PFSK-1 (cell line): ENCODE measurements at regions not wholly inside any gene's neighbourhood (a gene's known extent, or its start where the extent isn't known, plus 50 kb on each side); places are given as distances from the start of the nearest gene placed in this dataset.

Experiments
- FOXP2 ChIP-seq: optimal IDR thresholded peaks from 2 replicates; pipeline ENCODE3; 2011; ENCODE audit warnings: borderline replicate concordance, control low read depth, inconsistent platforms; ENCODE audit not compliant: insufficient read depth; ENCODE audit errors: extremely low read length, extremely low read depth
- POLR2AphosphoS5 ChIP-seq: IDR thresholded peaks from 2 replicates; pipeline ENCODE4 v1.6.1; 2012; ENCODE audit warnings: low read depth, mild to moderate bottlenecking, control low read depth, low read length, moderate library complexity
- SIN3A ChIP-seq: IDR thresholded peaks from 2 replicates; pipeline ENCODE4 v1.6.1; 2012; ENCODE audit warnings: mild to moderate bottlenecking, low read length, moderate library complexity, borderline replicate concordance; ENCODE audit not compliant: insufficient read depth
- TAF1 ChIP-seq: IDR thresholded peaks from 2 replicates; pipeline ENCODE4 v1.6.1; 2012; ENCODE audit warnings: low read length, control low read depth, borderline replicate concordance; ENCODE audit not compliant: insufficient read depth
- TF ChIP-seq, protein P1 (sequence below), 2 experiments: IDR thresholded peaks; 2 replicates each; pipeline versions ENCODE4 v1.6.1 to v1.8.0; 2011 to 2012; ENCODE audit warnings: low read depth in 2 of 2, low read length in 2 of 2, control low read depth in 1 of 2, inconsistent platforms in 1 of 2, mild to moderate bottlenecking in 1 of 2, moderate library complexity in 1 of 2; ENCODE audit not compliant: insufficient read depth in 1 of 2

DNA sequence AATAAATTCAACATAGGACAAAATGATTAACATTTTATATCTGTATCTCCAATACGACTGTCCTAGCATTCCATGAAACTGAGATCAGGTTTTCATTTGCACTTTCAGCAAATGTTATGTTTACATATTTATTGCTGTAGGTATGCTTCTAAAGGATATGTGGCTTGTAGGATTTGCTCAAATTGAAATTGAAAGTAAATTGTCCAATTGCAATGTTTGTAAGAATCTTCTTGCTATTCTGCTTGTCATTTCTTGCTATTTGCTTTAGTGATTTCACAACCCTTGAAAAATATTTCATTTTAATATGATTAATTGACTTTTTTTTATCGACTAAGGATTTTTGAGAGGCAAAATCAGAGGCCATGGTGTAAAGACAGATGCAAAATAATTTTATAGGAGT is 904.2 kb upstream of the RAG2 start:
- TF ChIP-seq FOXP2 (no peak), TAF1 (no peak), POLR2AphosphoS5 (no peak), SIN3A (no peak)
- TF ChIP-seq, protein P1, sequence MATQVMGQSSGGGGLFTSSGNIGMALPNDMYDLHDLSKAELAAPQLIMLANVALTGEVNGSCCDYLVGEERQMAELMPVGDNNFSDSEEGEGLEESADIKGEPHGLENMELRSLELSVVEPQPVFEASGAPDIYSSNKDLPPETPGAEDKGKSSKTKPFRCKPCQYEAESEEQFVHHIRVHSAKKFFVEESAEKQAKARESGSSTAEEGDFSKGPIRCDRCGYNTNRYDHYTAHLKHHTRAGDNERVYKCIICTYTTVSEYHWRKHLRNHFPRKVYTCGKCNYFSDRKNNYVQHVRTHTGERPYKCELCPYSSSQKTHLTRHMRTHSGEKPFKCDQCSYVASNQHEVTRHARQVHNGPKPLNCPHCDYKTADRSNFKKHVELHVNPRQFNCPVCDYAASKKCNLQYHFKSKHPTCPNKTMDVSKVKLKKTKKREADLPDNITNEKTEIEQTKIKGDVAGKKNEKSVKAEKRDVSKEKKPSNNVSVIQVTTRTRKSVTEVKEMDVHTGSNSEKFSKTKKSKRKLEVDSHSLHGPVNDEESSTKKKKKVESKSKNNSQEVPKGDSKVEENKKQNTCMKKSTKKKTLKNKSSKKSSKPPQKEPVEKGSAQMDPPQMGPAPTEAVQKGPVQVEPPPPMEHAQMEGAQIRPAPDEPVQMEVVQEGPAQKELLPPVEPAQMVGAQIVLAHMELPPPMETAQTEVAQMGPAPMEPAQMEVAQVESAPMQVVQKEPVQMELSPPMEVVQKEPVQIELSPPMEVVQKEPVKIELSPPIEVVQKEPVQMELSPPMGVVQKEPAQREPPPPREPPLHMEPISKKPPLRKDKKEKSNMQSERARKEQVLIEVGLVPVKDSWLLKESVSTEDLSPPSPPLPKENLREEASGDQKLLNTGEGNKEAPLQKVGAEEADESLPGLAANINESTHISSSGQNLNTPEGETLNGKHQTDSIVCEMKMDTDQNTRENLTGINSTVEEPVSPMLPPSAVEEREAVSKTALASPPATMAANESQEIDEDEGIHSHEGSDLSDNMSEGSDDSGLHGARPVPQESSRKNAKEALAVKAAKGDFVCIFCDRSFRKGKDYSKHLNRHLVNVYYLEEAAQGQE (IDR thresholded peaks at IDR 0.05; ENCODE audit: insufficient read depth in 1 of 2, low read depth in 2 of 2, low read length in 2 of 2): no peak

DNA sequence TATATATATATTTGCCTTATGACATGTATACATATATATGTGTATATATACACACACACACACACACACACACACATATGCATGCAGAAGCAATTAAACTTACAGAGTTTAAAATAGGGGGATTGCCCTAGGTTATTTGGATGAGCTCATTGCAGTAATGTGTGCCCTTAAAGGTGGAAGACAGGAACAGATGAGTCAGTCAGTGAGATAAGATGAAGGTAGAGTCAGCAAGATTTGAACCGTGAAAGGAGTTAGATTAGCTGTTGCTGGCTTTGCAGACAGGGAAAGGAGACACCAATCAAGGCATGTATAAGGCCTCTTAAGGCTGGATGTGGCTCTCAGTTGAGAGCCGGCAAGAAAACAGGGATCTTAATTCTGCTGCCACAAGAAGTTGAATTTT is 902.4 kb upstream of the RAG2 start:
- TF ChIP-seq TAF1: no peak
- no peak for TF ChIP-seq FOXP2
- TF ChIP-seq, protein P1 (IDR thresholded peaks at IDR 0.05; ENCODE audit: insufficient read depth in 1 of 2, low read depth in 2 of 2, low read length in 2 of 2): no peak
- TF ChIP-seq SIN3A: no peak
- TF ChIP-seq POLR2AphosphoS5: no peak

DNA sequence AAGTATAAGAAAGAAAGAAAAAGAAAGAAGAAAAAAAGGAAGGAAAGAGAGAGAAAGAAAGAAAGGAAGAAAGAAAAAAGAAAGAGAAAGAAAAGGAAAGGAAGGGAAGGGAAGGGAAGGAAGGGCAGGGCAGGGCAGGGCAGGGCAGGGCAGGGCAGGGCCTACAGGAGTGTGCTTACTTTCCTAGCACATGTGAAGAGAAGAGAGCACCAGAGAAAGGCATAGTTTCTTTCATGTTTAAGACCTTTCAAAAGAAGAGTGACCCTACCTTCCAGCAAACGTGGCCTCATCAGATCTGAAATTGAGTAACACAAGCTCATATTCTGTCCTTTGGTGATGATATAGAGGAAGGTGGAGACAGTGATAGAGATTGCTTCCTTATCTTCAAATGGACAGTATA is 899.3 kb upstream of the RAG2 start:
- TF ChIP-seq SIN3A: no peak
- TF ChIP-seq FOXP2: no peak
- TF ChIP-seq, protein P1 (IDR thresholded peaks at IDR 0.05; ENCODE audit: insufficient read depth in 1 of 2, low read depth in 2 of 2, low read length in 2 of 2): no peak
- no peak for TF ChIP-seq TAF1
- TF ChIP-seq POLR2AphosphoS5: no peak

DNA sequence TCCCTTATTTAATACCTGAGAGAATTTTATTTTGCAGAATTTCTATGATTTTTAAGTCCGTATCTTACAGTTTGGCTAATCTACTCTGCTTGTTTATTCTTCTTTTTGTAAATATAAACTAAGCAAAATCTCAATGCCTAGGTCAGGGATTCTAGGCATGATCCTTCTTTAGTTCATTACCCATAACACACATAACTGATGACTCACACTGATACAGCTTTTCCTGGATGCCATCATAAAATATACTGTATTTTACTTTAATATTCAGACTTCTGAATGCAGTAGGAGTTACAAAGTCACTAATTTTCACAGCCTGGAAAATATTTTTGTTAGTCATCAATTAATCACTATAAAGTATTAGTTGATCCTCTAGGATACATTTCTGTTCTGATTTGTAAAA is 898.2 kb upstream of the RAG2 start:
- TF ChIP-seq POLR2AphosphoS5 (no peak), SIN3A (no peak), FOXP2 (no peak), TAF1 (no peak)
- TF ChIP-seq, protein P1 (IDR thresholded peaks at IDR 0.05; ENCODE audit: insufficient read depth in 1 of 2, low read depth in 2 of 2, low read length in 2 of 2): no peak

DNA sequence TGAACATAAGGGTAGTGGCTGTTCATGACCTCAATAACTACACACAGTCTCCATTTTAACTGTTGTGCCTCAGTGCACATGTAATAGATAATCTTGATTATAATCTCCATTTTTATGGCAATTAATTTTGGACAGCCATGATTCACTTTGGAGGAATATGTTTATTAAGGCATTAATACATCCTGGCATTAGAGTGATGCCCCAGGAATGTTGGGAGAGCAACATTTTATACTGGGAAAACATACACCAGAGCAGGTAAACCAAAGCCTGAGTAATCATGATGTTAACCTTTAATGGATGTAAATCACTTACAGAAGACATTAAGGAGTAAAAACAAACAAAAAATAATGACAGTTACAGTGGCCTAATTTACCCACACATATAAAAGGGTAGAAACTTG is 886.3 kb upstream of the RAG2 start:
- TF ChIP-seq, protein P1 (IDR thresholded peaks at IDR 0.05; ENCODE audit: insufficient read depth in 1 of 2, low read depth in 2 of 2, low read length in 2 of 2): no peak
- no peak for TF ChIP-seq SIN3A
- TF ChIP-seq TAF1: no peak
- no peak for TF ChIP-seq FOXP2
- no peak for TF ChIP-seq POLR2AphosphoS5
